ENCODE measurements at regions not wholly inside any gene's neighbourhood (a gene's known extent, or its start where the extent isn't known, plus 50 kb on each side); places are given as distances from the start of the nearest gene placed in this dataset.

- TF ChIP-seq SP1 (IDR thresholded peaks at IDR 0.05; ENCODE audit: low read depth, low read length) = no peak
- TF ChIP-seq POLR2AphosphoS5 (IDR thresholded peaks at IDR 0.05; ENCODE audit: low read length) = no peak
- no peak for TF ChIP-seq MAX (IDR thresholded peaks at IDR 0.05; ENCODE audit: low read depth, low read length)
- TF ChIP-seq CTCF (IDR thresholded peaks at IDR 0.05 in 2 of 3, conservative IDR thresholded peaks at IDR 0.05 in 1 of 3; ENCODE audit: control insufficient read depth in 2 of 3, extremely low read depth in 1 of 3, insufficient read depth in 1 of 3, low read depth in 3 of 3, low read length in 3 of 3) = no peak
- no peak for TF ChIP-seq EP300 (IDR thresholded peaks at IDR 0.05; ENCODE audit: borderline replicate concordance in 1 of 2, control insufficient read depth in 1 of 2, low read depth in 2 of 2, low read length in 2 of 2)
- TF ChIP-seq CHD1 (IDR thresholded peaks at IDR 0.05; ENCODE audit: low read depth, low read length) = no peak
- TF ChIP-seq HCFC1 (IDR thresholded peaks at IDR 0.05; ENCODE audit: low read length) = no peak
- no peak for TF ChIP-seq NFIC (IDR thresholded peaks at IDR 0.05; ENCODE audit: low read depth, low read length)
- no peak for TF ChIP-seq POLR2AphosphoS2 (IDR thresholded peaks at IDR 0.05; ENCODE audit: low read depth, low read length)
- TF ChIP-seq IRF4 (IDR thresholded peaks at IDR 0.05; ENCODE audit: low read depth, low read length) = no peak
These were observed 74.0 kb upstream of the BCOR start for GRCh38 chrX:40171513-40172400.
